HUES48 (cell line): ENCODE measurements at regions not wholly inside any gene's neighbourhood (a gene's known extent, or its start where the extent isn't known, plus 50 kb on each side); places are given as distances from the start of the nearest gene placed in this dataset.
"Not testable (repeated sequence)": the region's sequence is repeated elsewhere in the genome, so short reads cannot be mapped to it uniquely, and the experiment has no call there.

Experiments
- H3K27ac ChIP-seq: one replicate; pipeline ENCODE4 v1.7.0; 2013; ENCODE audit warnings: low read depth, low read length, inconsistent platforms
- H3K27me3 ChIP-seq: 2 replicates; pipeline ENCODE4 v1.6.1; 2013; ENCODE audit warnings: mild to moderate bottlenecking, low read length; ENCODE audit not compliant: control insufficient read depth, insufficient read depth
- H3K36me3 ChIP-seq: 2 replicates; pipeline ENCODE4 v1.6.1; 2013; ENCODE audit warnings: low read length; ENCODE audit not compliant: control insufficient read depth, insufficient read depth
- H3K4me1 ChIP-seq: 2 replicates; pipeline ENCODE4 v1.6.1; 2013; ENCODE audit warnings: mild to moderate bottlenecking, low read length; ENCODE audit not compliant: control insufficient read depth, insufficient read depth
- H3K4me3 ChIP-seq: 2 replicates; pipeline ENCODE4 v1.5.1; 2013; ENCODE audit warnings: mild to moderate bottlenecking, low read depth, low read length
- H3K9ac ChIP-seq: 2 replicates; pipeline ENCODE4 v1.6.1; 2013; ENCODE audit warnings: mild to moderate bottlenecking, low read depth, low read length, moderate library complexity
- H3K9me3 ChIP-seq: 2 replicates; pipeline ENCODE4 v1.6.1; 2013; ENCODE audit warnings: low read length; ENCODE audit not compliant: control insufficient read depth, insufficient read depth

DNA sequence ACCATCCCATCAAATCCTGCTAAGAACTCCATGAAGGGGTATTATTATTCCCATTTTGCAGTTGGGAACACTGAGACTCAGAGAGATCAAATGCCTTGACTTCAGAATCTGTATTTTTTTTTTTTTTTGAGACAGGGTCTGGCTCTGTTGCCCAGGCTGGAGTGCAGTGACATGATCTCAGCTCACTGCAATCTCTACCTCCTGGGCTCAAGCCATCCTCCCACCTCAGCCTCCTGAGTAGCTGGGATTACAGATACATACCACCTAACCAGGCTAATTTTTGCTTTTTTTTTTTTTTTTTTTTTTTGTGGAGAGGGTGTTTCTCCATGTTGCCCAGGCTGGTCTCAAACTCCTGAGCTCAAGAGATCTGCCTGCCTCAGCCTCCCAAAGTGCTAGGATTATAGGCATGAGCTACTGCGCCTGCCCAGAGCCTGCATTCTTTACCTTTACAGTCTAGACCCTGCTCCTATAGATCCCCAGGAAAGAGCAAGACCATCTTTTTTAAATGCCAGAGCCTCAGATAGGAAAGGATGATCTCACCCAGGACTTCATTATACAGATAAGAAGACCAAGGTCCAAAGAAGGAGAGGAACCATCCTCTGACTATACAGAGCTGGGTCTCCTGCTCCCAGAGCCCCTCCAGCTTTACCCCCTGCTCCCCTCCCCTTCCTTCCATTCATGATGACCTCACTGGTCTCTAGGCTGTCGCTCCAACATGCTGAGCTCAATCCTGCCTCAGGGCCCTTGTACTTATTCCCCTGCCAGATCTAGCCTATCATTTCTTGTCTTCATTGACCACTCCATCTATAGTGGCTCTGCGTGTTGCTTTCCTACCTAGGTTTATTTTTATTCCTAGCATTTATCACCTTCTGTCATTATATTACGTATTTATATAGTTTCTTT, 138.6 kb downstream of the CEBPB start:
- no peaks in the 10 kb centered on the region for H3K9me3 ChIP-seq
- no peaks in the 10 kb centered on the region for H3K36me3 ChIP-seq
- H3K27ac ChIP-seq, result no peak overlapping the region
- no peaks in the 10 kb centered on the region for H3K27me3 ChIP-seq
- no peak overlapping the region for H3K9ac ChIP-seq
- H3K4me1 ChIP-seq, result no peaks in the 10 kb centered on the region
- no peak overlapping the region for H3K4me3 ChIP-seq

GRCh38 chr20:50329981-50330503, 139.4 kb downstream of the CEBPB start:
- H3K27ac ChIP-seq, result no peak overlapping the region
- no peak overlapping the region for H3K9ac ChIP-seq
- H3K4me1 ChIP-seq, result no peaks in the 10 kb centered on the region
- no peaks in the 10 kb centered on the region for H3K27me3 ChIP-seq
- H3K4me3 ChIP-seq, result no peak overlapping the region
- H3K36me3 ChIP-seq, result no peaks in the 10 kb centered on the region
- H3K9me3 ChIP-seq, result no peaks in the 10 kb centered on the region

DNA sequence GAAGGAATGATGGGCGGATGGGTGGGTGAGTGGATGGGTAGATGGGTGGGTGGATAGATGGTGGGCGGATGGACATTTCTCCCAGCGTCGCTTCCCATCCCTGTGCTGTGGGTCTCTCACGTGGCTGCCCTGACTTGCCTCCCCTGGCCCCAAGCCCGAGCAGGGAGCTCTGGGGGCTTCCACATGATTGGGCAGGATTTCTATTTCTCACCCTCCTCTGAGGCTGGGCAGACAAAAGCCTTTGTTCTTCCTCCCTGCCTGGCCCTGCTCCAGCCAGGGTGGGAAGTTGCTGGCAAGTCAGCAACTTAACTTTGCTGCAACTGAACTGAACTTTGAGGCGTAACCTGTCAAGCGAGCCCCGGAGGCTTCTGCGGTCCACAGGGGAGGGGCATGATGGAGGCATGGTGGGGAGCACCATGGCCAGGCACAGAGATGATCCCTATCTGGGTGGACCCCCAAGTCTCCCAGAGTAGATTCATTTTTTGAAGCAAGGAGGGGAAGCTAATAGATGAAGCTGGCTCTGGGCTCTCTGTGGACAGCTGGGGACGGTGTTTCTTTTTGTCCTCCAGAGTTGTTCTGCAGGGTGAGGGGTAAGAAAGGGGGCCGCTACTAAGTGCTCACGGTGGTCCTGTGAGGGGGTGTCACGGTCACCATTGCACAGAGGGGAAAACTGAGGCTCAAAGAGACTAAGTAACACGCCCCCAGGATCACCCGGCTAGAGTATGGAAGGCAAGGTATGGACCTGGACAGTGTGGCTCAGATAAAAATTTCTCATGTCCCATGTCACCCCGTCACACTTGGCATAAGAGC, 140.1 kb downstream of the CEBPB start:
- no peaks in the 10 kb centered on the region for H3K9me3 ChIP-seq
- no peaks in the 10 kb centered on the region for H3K27me3 ChIP-seq
- no peaks in the 10 kb centered on the region for H3K36me3 ChIP-seq
- no peaks in the 10 kb centered on the region for H3K4me1 ChIP-seq
- no peak overlapping the region for H3K27ac ChIP-seq
- H3K4me3 ChIP-seq, result no peak overlapping the region
- H3K9ac ChIP-seq, result no peak overlapping the region

- Histone ChIP-seq H3K36me3 (no peaks in the 10 kb centered on the region), H3K27ac (no peak overlapping the region), H3K9me3 (no peaks in the 10 kb centered on the region), H3K27me3 (no peaks in the 10 kb centered on the region), H3K9ac (no peak overlapping the region), H3K4me1 (no peaks in the 10 kb centered on the region), H3K4me3 (no peak overlapping the region)
Observed at GRCh38 chr20:50331469-50332363, 141.1 kb downstream of the CEBPB start.

GRCh38 chr20:50332491-50332980, 141.9 kb downstream of the CEBPB start:
- no peak overlapping the region for H3K27ac ChIP-seq

GRCh38 chr20:50333131-50333670, 142.6 kb downstream of the CEBPB start:
- H3K9ac ChIP-seq, result no peak overlapping the region
- no peaks in the 10 kb centered on the region for H3K4me1 ChIP-seq
- no peaks in the 10 kb centered on the region for H3K9me3 ChIP-seq
- no peak overlapping the region for H3K4me3 ChIP-seq
- H3K27ac ChIP-seq, result no peak overlapping the region
- H3K36me3 ChIP-seq, result no peaks in the 10 kb centered on the region
- H3K27me3 ChIP-seq, result no peaks in the 10 kb centered on the region

More at GRCh38 chr20:50332491-50332980, 141.9 kb downstream of the CEBPB start:
- H3K4me1 ChIP-seq, result no peaks in the 10 kb centered on the region
- no peaks in the 10 kb centered on the region for H3K9me3 ChIP-seq
- H3K4me3 ChIP-seq, result no peak overlapping the region
- no peaks in the 10 kb centered on the region for H3K36me3 ChIP-seq
- no peak overlapping the region for H3K9ac ChIP-seq
- no peaks in the 10 kb centered on the region for H3K27me3 ChIP-seq

DNA sequence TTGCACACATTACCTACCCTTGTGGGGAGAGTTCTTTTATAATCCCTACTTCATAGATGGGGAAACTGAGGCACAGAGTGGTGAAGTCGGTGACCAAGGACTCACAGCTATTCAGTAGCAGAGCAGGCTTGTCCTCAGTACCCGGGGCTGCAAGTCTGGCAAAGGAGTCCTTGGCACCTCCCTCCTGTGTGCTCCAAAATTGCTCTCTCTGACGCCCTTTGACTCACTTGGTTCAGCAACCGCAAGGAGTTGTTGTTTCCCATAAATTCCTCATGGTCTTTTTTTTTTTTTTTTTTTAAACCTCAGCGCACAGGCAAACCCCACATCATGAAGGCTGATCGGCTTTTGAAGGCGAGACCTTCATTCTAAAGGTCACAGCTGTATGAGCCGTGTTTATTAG, 143.2 kb downstream of the CEBPB start:
- Histone ChIP-seq H3K9me3 (no peaks in the 10 kb centered on the region), H3K9ac (no peak overlapping the region), H3K27ac (no peak overlapping the region), H3K4me1 (peaks cover 2% of the 10 kb centered on the region; the same call in 1 of the 2 replicates), H3K27me3 (no peaks in the 10 kb centered on the region), H3K36me3 (no peaks in the 10 kb centered on the region), H3K4me3 (no peak overlapping the region)

- not testable (repeated sequence) for H3K9ac ChIP-seq
Observed at GRCh38 chr20:50334512-50334911, 143.9 kb downstream of the CEBPB start.

GRCh38 chr20:50335105-50335504, 144.5 kb downstream of the CEBPB start:
- Histone ChIP-seq H3K36me3 (no peaks in the 10 kb centered on the region), H3K9me3 (no peaks in the 10 kb centered on the region), H3K4me1 (peaks cover 4% of the 10 kb centered on the region; the same call in 1 of the 2 replicates), H3K27me3 (no peaks in the 10 kb centered on the region), H3K4me3 (no peak overlapping the region), H3K9ac (no peak overlapping the region), H3K27ac (no peak overlapping the region)

More at GRCh38 chr20:50334512-50334911, 143.9 kb downstream of the CEBPB start:
- H3K9me3 ChIP-seq, H3K27ac ChIP-seq, H3K27me3 ChIP-seq, H3K4me1 ChIP-seq, H3K4me3 ChIP-seq, H3K36me3 ChIP-seq: not testable (repeated sequence)

DNA sequence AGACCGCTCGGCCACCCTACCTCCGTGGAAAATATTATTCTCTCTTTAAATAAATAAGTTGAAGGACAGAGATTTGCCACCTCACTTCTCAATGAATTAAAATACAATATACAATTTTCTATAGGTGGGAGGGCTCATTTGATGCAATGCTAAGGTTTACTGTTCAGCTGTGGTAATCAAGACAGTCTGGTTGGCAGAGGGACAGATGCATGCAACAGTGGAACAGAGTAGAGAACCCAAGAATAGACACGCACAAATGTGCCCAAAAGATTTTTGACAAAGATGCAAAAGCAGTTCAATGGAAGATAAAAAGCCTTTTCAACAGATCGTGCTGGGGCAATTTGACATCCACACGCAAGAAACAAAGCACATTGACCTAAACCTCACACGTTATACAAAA, 145.2 kb downstream of the CEBPB start:
- H3K4me1 ChIP-seq, result peaks cover 4% of the 10 kb centered on the region; the same call in 1 of the 2 replicates
- no peaks in the 10 kb centered on the region for H3K9me3 ChIP-seq
- no peaks in the 10 kb centered on the region for H3K36me3 ChIP-seq
- no peak overlapping the region for H3K27ac ChIP-seq
- H3K4me3 ChIP-seq, result no peak overlapping the region
- no peak overlapping the region for H3K9ac ChIP-seq
- no peaks in the 10 kb centered on the region for H3K27me3 ChIP-seq
